GM12865 (cell line): ENCODE measurements at regions not wholly inside any gene's neighbourhood (a gene's known extent, or its start where the extent isn't known, plus 50 kb on each side); places are given as distances from the start of the nearest gene placed in this dataset.
"Not testable (repeated sequence)": the region's sequence is repeated elsewhere in the genome, so short reads cannot be mapped to it uniquely, and the experiment has no call there.

ENCODE experiments used
- DNase-seq: peaks from one replicate; pipeline ENCODE4 v3.0.0; 2010; ENCODE audit warnings: low read depth
- H3K4me3 ChIP-seq: 2 replicates; pipeline ENCODE4 v1.5.1; 2011; ENCODE audit warnings: mild to moderate bottlenecking, low read depth, low read length, control low read depth
- TF ChIP-seq, protein P1 (sequence below): IDR thresholded peaks from 2 replicates; pipeline ENCODE4 v1.5.1; 2011; ENCODE audit warnings: low read length, control low read depth, low read depth, inconsistent platforms; ENCODE audit not compliant: insufficient read depth; ENCODE audit errors: missing control alignments

DNA sequence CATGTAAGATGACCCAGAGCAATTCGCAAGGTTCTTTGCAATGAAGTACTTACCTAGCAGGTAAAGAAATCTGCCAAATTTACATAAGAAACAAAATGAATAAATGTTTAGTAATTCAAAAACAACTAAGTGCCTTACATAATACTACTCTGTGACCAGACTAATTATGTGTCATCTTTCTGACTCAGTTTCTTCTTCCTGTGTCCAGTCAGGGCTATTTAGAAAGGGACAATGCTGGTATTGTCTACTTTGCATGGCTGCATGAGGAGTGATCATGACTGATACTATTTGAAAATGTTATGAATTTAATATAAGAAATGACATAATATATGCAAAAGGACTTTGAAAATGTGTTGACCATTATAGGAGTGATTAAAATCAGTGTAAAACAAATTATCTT is 210.0 kb downstream of the TMEM161B start:
- no peak overlapping the region for H3K4me3 ChIP-seq
- TF ChIP-seq, protein P1, sequence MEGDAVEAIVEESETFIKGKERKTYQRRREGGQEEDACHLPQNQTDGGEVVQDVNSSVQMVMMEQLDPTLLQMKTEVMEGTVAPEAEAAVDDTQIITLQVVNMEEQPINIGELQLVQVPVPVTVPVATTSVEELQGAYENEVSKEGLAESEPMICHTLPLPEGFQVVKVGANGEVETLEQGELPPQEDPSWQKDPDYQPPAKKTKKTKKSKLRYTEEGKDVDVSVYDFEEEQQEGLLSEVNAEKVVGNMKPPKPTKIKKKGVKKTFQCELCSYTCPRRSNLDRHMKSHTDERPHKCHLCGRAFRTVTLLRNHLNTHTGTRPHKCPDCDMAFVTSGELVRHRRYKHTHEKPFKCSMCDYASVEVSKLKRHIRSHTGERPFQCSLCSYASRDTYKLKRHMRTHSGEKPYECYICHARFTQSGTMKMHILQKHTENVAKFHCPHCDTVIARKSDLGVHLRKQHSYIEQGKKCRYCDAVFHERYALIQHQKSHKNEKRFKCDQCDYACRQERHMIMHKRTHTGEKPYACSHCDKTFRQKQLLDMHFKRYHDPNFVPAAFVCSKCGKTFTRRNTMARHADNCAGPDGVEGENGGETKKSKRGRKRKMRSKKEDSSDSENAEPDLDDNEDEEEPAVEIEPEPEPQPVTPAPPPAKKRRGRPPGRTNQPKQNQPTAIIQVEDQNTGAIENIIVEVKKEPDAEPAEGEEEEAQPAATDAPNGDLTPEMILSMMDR: no peak
- no peak for DNase-seq

DNA sequence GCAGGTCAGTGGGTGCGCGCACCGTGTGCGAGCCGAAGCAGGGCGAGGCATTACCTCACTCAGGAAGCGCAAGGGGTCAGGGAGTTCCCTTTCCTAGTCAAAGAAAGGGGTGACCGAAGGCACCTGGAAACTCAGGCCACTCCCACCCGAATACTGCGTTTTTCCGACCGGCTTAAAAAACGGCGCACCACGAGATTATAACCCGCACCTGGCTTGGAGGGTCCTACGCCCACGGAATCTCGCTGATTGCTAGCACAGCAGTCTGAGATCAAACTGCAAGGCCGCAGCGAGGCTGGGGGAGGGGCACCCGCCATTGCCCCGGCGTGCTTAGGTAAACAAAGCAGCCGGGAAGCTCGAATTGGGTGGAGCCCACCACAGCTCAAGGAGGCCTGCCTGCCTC is 216.2 kb downstream of the TMEM161B start:
- not testable (repeated sequence) for H3K4me3 ChIP-seq, DNase-seq

DNA sequence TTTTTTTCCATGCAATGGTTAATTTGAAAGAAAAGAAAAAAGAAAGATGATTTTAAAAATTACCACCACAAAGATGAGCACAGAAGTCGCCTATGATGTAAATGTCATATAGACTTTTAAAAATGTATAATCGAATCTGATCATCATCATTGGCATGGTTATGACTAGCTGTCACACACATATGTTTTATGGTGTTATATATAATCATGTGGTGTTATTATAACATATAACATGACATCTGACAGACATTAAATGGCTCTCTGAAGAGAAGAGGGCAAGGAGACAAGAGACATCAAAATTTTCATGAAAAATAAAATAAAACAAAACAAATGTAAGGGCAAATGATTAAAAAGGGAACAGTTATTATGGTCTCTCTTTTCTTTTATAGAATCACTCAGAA is 217.5 kb downstream of the TMEM161B start:
- no peak for DNase-seq

DNA sequence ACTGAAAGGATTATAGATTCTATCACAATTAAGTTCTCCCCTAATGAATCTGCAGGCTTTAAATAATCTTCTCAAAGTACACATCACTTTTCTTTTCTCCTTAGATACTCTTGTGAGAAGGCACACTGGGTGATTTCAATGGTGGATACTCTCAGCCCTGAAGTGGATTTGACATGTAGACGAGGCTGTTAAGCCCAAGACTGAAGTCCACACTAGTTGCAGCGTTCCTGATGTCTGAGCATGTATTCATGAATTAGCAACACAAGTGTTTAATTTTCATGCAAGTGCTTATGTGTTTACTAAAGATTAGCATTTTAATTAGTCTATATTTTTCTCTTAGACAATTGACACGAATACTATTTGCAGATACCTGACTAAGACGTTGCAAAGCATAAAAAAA is 218.9 kb downstream of the TMEM161B start:
- TF ChIP-seq, protein P1: no peak
- DNase-seq: no peak
- H3K4me3 ChIP-seq: no peak overlapping the region

More for the DNA sequence above, 217.5 kb downstream of the TMEM161B start:
- no peak overlapping the region for H3K4me3 ChIP-seq
- TF ChIP-seq, protein P1: no peak

DNA sequence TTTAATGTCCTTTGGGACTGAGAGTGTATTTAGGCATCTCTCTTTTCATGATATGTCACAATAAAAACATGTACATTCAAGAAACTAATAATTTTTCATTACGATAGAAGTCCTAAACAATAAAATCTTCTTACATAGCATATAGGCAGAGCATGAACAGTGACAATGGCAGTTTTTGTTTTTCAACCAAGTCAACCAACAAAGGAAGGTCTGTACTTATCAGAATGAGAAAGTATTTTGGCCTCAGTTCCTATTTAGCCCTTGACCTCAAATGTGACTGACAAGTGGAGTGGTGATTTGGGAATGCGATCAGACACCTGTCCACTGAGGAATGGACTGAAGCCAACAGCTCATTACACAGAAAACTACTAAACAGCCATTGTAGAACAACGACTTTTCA is 219.5 kb downstream of the TMEM161B start:
- no peak for DNase-seq
- no peak overlapping the region for H3K4me3 ChIP-seq
- TF ChIP-seq, protein P1: no peak

DNA sequence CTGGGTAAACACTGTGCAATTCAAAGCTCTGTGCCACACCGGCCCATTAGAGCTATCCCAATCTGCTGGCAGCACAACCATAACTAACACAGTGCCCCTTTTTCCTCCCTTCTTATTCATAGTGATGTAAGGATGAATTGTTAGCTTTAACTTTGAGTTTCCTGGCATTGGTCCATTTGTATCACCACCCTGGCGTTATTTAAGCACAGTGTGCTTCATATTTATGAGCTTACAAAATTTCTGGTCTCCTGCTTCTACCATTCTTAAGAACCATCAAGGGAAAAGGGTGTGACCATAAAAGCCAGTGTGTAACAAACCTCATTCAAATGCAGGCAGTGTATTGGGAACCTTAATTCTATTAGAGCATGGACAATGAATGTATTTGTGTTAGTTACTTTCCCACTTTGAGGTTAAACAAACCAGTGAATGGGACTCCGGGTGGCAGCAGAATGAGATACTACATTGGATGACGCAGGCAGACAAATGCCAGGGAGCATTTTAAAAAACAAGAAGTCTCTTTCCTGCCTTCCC is 222.6 kb downstream of the TMEM161B start:
- TF ChIP-seq, protein P1: no peak
- no peak overlapping the region for H3K4me3 ChIP-seq
- DNase-seq: no peak

DNA sequence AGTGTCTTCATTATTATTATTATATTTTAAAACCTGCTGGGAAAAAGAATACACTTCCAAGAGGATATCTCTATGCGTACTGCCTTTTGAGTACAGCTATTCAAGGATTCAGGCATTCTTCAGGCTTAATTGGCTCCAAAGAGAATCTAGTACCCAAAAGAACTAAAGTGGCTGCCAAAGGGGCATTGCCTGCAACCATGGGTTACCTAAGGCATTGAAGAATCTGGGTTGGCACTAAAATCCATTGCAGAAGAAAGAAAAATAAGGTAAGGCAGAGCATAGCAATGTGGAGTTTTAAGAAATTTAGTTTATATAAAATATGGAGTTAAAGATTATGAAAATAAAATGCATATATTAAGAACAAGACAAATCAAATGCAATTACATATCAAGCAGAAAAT is 223.5 kb downstream of the TMEM161B start:
- no peak for DNase-seq
- no peak overlapping the region for H3K4me3 ChIP-seq
- TF ChIP-seq, protein P1: no peak
